Astrocyte (in vitro differentiated cells and primary cell): ENCODE measurements at regions not wholly inside any gene's neighbourhood (a gene's known extent, or its start where the extent isn't known, plus 50 kb on each side); places are given as distances from the start of the nearest gene placed in this dataset.

Experiments used
- DNase-seq: peaks from one replicate; pipeline ENCODE4 v3.0.0-alpha.2; 2010; ENCODE audit warnings: low read depth
- FAIRE-seq: peaks from 2 replicates; lab custom pipeline; 2011; peaks lifted over from hg19 to GRCh38; lab: Jason Lieb, UNC
- H2AFZ ChIP-seq: 2 replicates; pipeline ENCODE4 v1.6.0; 2012; ENCODE audit warnings: low read depth, low read length, inconsistent platforms
- H3K27ac ChIP-seq: 2 replicates; pipeline ENCODE4 v1.5.1; 2011; ENCODE audit warnings: low read depth, low read length, inconsistent platforms
- H3K27me3 ChIP-seq: 2 replicates; pipeline ENCODE4 v1.6.0; 2011; ENCODE audit warnings: low read length, inconsistent platforms; ENCODE audit not compliant: insufficient read depth
- H3K36me3 ChIP-seq: 2 replicates; pipeline ENCODE4 v1.5.1; 2011; ENCODE audit warnings: low read length, inconsistent platforms; ENCODE audit not compliant: insufficient read depth
- H3K4me1 ChIP-seq: 2 replicates; pipeline ENCODE4 v1.5.1; 2011; ENCODE audit warnings: low read length, inconsistent platforms; ENCODE audit not compliant: insufficient read depth
- H3K4me2 ChIP-seq: 2 replicates; pipeline ENCODE4 v1.6.0; 2012; ENCODE audit warnings: low read length, inconsistent platforms
- H3K4me3 ChIP-seq: 2 replicates; pipeline ENCODE4 v1.5.1; 2011; ENCODE audit warnings: low read depth, mild to moderate bottlenecking, low read length, inconsistent platforms; ENCODE audit not compliant: insufficient read depth
- H3K79me2 ChIP-seq: 2 replicates; pipeline ENCODE4 v1.6.0; 2012; ENCODE audit warnings: mild to moderate bottlenecking, low read length, inconsistent platforms; ENCODE audit not compliant: insufficient read depth
- H3K9ac ChIP-seq: 2 replicates; pipeline ENCODE4 v1.6.0; 2012; ENCODE audit warnings: mild to moderate bottlenecking, low read length, inconsistent platforms
- H3K9me3 ChIP-seq: 2 replicates; pipeline ENCODE4 v1.5.1; 2012; ENCODE audit warnings: low read depth, mild to moderate bottlenecking, low read length, inconsistent platforms; ENCODE audit not compliant: insufficient read depth
- H4K20me1 ChIP-seq: 2 replicates; pipeline ENCODE4 v1.6.0; 2012; ENCODE audit warnings: low read length, inconsistent platforms; ENCODE audit not compliant: insufficient read depth
- H3K27ac Mint-ChIP-seq: one replicate; pipeline ENCODE4 v1.8.0; 2021; ENCODE audit warnings: mild to moderate bottlenecking, mixed read lengths; ENCODE audit not compliant: unreplicated experiment
- H3K27me3 Mint-ChIP-seq: one replicate; pipeline ENCODE4 v1.8.0; 2021; ENCODE audit warnings: low read depth, mixed read lengths; ENCODE audit not compliant: unreplicated experiment
- H3K36me3 Mint-ChIP-seq: one replicate; pipeline ENCODE4 v1.8.0; 2021; ENCODE audit warnings: low read depth, mixed read lengths; ENCODE audit not compliant: unreplicated experiment
- H3K4me1 Mint-ChIP-seq: one replicate; pipeline ENCODE4 v1.8.0; 2021; ENCODE audit warnings: low read depth, mixed read lengths; ENCODE audit not compliant: unreplicated experiment
- H3K4me3 Mint-ChIP-seq: one replicate; pipeline ENCODE4 v1.8.0; 2021; ENCODE audit warnings: mild to moderate bottlenecking, moderate library complexity, mixed read lengths; ENCODE audit not compliant: unreplicated experiment
- H3K9me3 Mint-ChIP-seq: one replicate; pipeline ENCODE4 v1.8.0; 2021; ENCODE audit warnings: mild to moderate bottlenecking, mixed read lengths; ENCODE audit not compliant: unreplicated experiment
- CTCF ChIP-seq: IDR thresholded peaks from 2 replicates; pipeline ENCODE4 v1.5.1; 2011; ENCODE audit warnings: low read depth, mild to moderate bottlenecking, inconsistent platforms, low read length, moderate library complexity; ENCODE audit not compliant: insufficient read depth
- EZH2 ChIP-seq: IDR thresholded peaks from 2 replicates; pipeline ENCODE4 v1.6.1; 2012; ENCODE audit warnings: mild to moderate bottlenecking, low read length, inconsistent platforms; ENCODE audit not compliant: insufficient read depth

GRCh38 chr12:3991798-3992580, 118.8 kb upstream of the PARP11 start:
- H3K4me3 Mint-ChIP-seq: no peak overlapping the region
- H3K79me2 ChIP-seq: no peaks in the 10 kb centered on the region
- H3K4me1 ChIP-seq: no peaks in the 10 kb centered on the region
- peaks cover 3% of the 10 kb centered on the region for H3K9me3 Mint-ChIP-seq
- no peak for DNase-seq
- H2AFZ ChIP-seq: no peak overlapping the region
- H3K4me2 ChIP-seq: no peak overlapping the region
- H3K9me3 ChIP-seq: no peaks in the 10 kb centered on the region
- no peak overlapping the region for H3K4me3 ChIP-seq
- no peaks in the 10 kb centered on the region for H3K36me3 ChIP-seq
- FAIRE-seq: no peak
- TF ChIP-seq CTCF (no peak), EZH2 (no peak)
- H4K20me1 ChIP-seq: no peaks in the 10 kb centered on the region
- H3K27ac ChIP-seq: no peak overlapping the region
- peaks cover 32% of the 10 kb centered on the region for H3K27me3 Mint-ChIP-seq
- no peak overlapping the region for H3K9ac ChIP-seq
- peaks cover 17% of the 10 kb centered on the region for H3K4me1 Mint-ChIP-seq
- no peaks in the 10 kb centered on the region for H3K36me3 Mint-ChIP-seq
- no peak overlapping the region for H3K27ac Mint-ChIP-seq
- peaks cover 2% of the 10 kb centered on the region for H3K27me3 ChIP-seq

DNA sequence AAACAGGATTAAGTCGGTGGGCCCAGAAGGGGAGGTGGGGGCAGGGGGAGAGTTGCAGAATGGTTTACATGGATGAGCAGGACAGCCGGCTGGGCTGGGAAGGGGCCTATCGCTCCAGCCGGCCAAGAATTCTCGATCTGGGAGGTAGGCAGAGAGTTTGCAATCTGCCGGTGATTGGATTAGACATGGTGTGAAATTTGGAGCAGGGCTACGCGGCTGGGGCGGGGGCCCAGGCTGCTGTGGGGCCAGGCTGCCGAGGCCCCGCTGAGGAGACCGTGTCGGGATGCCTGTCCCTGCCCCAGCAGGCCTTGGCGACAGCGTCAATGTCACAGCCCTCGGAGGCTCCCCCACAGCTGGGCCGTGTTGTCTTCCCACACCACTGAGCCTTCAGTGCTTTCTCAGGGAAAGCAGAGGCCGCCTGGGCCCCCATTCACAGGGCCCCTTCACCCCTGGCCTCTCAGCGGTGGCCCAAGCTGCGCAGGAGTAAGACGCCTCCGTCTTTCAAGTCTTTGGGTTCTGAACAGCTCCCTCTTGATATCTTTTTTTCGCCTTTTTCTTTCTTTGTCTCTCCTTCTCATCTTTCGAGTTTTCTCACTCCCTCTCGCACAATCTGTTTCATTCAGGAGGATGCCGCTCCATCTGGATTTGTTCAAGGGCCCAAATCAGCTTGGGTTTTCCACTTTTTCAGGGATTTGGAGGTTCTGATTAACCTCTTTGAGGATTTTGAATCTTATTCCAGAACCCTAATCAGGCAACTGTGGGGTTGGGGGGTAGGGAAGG, 117.5 kb upstream of the PARP11 start:
- no peak for TF ChIP-seq EZH2
- TF ChIP-seq CTCF: no peak
- H3K36me3 Mint-ChIP-seq: no peaks in the 10 kb centered on the region
- peaks cover 2% of the 10 kb centered on the region for H3K27me3 ChIP-seq
- no peaks in the 10 kb centered on the region for H4K20me1 ChIP-seq
- no peak overlapping the region for H3K4me3 ChIP-seq
- peaks cover 16% of the 10 kb centered on the region for H3K4me1 Mint-ChIP-seq
- H3K4me1 ChIP-seq: no peaks in the 10 kb centered on the region
- no peak overlapping the region for H3K4me3 Mint-ChIP-seq
- H3K27ac ChIP-seq: no peak overlapping the region
- no peak for FAIRE-seq
- no peaks in the 10 kb centered on the region for H3K79me2 ChIP-seq
- no peak overlapping the region for H2AFZ ChIP-seq
- H3K4me2 ChIP-seq: no peak overlapping the region
- H3K9me3 ChIP-seq: no peaks in the 10 kb centered on the region
- no peak for DNase-seq
- H3K9ac ChIP-seq: no peak overlapping the region
- peaks cover 3% of the 10 kb centered on the region for H3K9me3 Mint-ChIP-seq
- H3K36me3 ChIP-seq: no peaks in the 10 kb centered on the region
- no peak overlapping the region for H3K27ac Mint-ChIP-seq
- peaks cover 27% of the 10 kb centered on the region for H3K27me3 Mint-ChIP-seq
